ENCODE measurements at regions not wholly inside any gene's neighbourhood (a gene's known extent, or its start where the extent isn't known, plus 50 kb on each side); places are given as distances from the start of the nearest gene placed in this dataset.

DNA sequence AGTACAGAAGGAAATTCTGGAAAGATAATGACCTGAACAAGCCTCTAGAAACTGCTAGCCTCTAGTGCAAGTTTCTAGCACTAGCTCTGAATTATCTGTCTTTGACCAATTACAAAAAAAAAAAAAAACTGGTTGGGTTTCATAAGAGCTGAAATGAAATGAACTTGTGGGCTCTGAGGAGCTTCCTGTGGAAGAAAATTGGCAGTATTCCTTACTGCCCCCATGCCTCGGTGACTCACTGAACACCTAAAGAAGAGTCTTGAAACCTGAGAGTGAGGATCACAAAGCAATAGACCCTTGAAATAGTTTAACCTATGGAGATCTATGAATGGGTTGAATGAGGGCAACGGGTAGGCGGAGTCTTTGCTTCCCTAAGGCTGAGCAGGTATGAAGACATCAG lies 263.6 kb upstream of the RASA1 start:
- no peak for TF ChIP-seq EZH2 (IDR thresholded peaks at IDR 0.05; ENCODE audit: borderline replicate concordance, insufficient read depth, low read depth, low read length, poor library complexity, severe bottlenecking)
- TF ChIP-seq, protein P1, sequence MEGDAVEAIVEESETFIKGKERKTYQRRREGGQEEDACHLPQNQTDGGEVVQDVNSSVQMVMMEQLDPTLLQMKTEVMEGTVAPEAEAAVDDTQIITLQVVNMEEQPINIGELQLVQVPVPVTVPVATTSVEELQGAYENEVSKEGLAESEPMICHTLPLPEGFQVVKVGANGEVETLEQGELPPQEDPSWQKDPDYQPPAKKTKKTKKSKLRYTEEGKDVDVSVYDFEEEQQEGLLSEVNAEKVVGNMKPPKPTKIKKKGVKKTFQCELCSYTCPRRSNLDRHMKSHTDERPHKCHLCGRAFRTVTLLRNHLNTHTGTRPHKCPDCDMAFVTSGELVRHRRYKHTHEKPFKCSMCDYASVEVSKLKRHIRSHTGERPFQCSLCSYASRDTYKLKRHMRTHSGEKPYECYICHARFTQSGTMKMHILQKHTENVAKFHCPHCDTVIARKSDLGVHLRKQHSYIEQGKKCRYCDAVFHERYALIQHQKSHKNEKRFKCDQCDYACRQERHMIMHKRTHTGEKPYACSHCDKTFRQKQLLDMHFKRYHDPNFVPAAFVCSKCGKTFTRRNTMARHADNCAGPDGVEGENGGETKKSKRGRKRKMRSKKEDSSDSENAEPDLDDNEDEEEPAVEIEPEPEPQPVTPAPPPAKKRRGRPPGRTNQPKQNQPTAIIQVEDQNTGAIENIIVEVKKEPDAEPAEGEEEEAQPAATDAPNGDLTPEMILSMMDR (IDR thresholded peaks at IDR 0.05) = no peak

Data from B cell (primary cell).